GM18498 (cell line): ENCODE measurements at regions not wholly inside any gene's neighbourhood (a gene's known extent, or its start where the extent isn't known, plus 50 kb on each side); places are given as distances from the start of the nearest gene placed in this dataset.
"Not testable (repeated sequence)": the region's sequence is repeated elsewhere in the genome, so short reads cannot be mapped to it uniquely, and the experiment has no call there.

Experiments
- ATAC-seq: cut with Tn5 transposase; IDR thresholded peaks from one replicate; pipeline ENCODE4 v1.9.1; 2021; ENCODE audit warnings: mild to moderate bottlenecking, moderate library complexity; ENCODE audit not compliant: unreplicated experiment

GRCh38 chr5:20890936-20891335 is 902.9 kb upstream of the CDH18 start:
- ATAC-seq: not testable (repeated sequence)

- not testable (repeated sequence) for ATAC-seq
Observed at GRCh38 chr5:20875726-20876125, 887.7 kb upstream of the CDH18 start.

GRCh38 chr5:20865892-20866291 is 877.9 kb upstream of the CDH18 start:
- not testable (repeated sequence) for ATAC-seq

GRCh38 chr5:20833081-20833627 is 845.2 kb upstream of the CDH18 start:
- no peak for ATAC-seq

GRCh38 chr5:20832204-20833080 is 844.4 kb upstream of the CDH18 start:
- ATAC-seq: no peak

GRCh38 chr5:20825951-20826350 is 838.0 kb upstream of the CDH18 start:
- ATAC-seq: not testable (repeated sequence)

GRCh38 chr5:20797216-20797615 is 809.2 kb upstream of the CDH18 start:
- not testable (repeated sequence) for ATAC-seq

- not testable (repeated sequence) for ATAC-seq
Observed at GRCh38 chr5:20784755-20785154, 796.8 kb upstream of the CDH18 start.

GRCh38 chr5:20783484-20783883 is 795.5 kb upstream of the CDH18 start:
- ATAC-seq: not testable (repeated sequence)

- ATAC-seq: not testable (repeated sequence)
Observed at GRCh38 chr5:20771338-20771737, 783.3 kb upstream of the CDH18 start.

- not testable (repeated sequence) for ATAC-seq
Observed at GRCh38 chr5:20765074-20765473, 777.1 kb upstream of the CDH18 start.

GRCh38 chr5:20759459-20759858 is 771.5 kb upstream of the CDH18 start:
- ATAC-seq: not testable (repeated sequence)

- not testable (repeated sequence) for ATAC-seq
Observed at GRCh38 chr5:20752179-20752578, 764.2 kb upstream of the CDH18 start.

GRCh38 chr5:20735715-20736114 is 747.7 kb upstream of the CDH18 start:
- peak; percentile 80 for ATAC-seq

GRCh38 chr5:20732223-20732622 is 744.2 kb upstream of the CDH18 start:
- ATAC-seq: not testable (repeated sequence)

- not testable (repeated sequence) for ATAC-seq
Observed at GRCh38 chr5:20721286-20721685, 733.3 kb upstream of the CDH18 start.

- ATAC-seq: not testable (repeated sequence)
Observed at GRCh38 chr5:20711520-20712155, 723.6 kb upstream of the CDH18 start.

- not testable (repeated sequence) for ATAC-seq
Observed at GRCh38 chr5:20707634-20708033, 719.6 kb upstream of the CDH18 start.

GRCh38 chr5:20694121-20694520 is 706.1 kb upstream of the CDH18 start:
- no peak for ATAC-seq

- no peak for ATAC-seq
Observed at GRCh38 chr5:20692913-20693312, 704.9 kb upstream of the CDH18 start.

- no peak for ATAC-seq
Observed at GRCh38 chr5:20683241-20683940, 695.4 kb upstream of the CDH18 start.
